ENCODE measurements at regions not wholly inside any gene's neighbourhood (a gene's known extent, or its start where the extent isn't known, plus 50 kb on each side); places are given as distances from the start of the nearest gene placed in this dataset.
A peak's percentile ranks its signal among the peaks of the same experiment; 100 is the strongest.

DNA sequence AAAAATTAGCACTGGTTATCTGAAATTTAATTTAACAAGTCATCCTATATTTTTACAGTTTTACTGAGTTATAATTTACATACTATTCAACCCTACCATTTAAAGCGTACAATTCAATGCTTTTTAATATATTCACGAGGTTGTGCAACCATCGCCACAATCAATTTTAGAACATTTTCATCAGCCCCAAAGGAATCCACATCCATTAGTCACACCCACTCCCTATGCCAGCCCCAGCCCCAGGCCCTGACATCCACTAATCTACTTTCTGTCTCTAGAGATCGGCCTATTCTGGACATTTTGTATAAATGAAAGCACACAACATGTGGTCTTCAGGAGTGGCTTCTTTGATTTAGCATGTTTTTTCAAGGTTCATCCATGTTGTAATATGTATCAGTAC, 134.7 kb downstream of the PSMG1 start:
- Histone ChIP-seq H3K4me3 (no peak overlapping the region), H3K27me3 (no peaks in the 10 kb centered on the region), H3K27ac (no peak overlapping the region), H3K36me3 (no peaks in the 10 kb centered on the region), H3K9me3 (no peaks in the 10 kb centered on the region), H3K4me1 (no peaks in the 10 kb centered on the region)
- intact Hi-C loops (cut with DNase I; ENCODE audit: low total_unique reads) = no loop called here
- DNase-seq = no peak
- TF ChIP-seq POLR2A (IDR thresholded peaks at IDR 0.05) = no peak
- TF ChIP-seq, protein P1, sequence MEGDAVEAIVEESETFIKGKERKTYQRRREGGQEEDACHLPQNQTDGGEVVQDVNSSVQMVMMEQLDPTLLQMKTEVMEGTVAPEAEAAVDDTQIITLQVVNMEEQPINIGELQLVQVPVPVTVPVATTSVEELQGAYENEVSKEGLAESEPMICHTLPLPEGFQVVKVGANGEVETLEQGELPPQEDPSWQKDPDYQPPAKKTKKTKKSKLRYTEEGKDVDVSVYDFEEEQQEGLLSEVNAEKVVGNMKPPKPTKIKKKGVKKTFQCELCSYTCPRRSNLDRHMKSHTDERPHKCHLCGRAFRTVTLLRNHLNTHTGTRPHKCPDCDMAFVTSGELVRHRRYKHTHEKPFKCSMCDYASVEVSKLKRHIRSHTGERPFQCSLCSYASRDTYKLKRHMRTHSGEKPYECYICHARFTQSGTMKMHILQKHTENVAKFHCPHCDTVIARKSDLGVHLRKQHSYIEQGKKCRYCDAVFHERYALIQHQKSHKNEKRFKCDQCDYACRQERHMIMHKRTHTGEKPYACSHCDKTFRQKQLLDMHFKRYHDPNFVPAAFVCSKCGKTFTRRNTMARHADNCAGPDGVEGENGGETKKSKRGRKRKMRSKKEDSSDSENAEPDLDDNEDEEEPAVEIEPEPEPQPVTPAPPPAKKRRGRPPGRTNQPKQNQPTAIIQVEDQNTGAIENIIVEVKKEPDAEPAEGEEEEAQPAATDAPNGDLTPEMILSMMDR (IDR thresholded peaks at IDR 0.05) = no peak

DNA sequence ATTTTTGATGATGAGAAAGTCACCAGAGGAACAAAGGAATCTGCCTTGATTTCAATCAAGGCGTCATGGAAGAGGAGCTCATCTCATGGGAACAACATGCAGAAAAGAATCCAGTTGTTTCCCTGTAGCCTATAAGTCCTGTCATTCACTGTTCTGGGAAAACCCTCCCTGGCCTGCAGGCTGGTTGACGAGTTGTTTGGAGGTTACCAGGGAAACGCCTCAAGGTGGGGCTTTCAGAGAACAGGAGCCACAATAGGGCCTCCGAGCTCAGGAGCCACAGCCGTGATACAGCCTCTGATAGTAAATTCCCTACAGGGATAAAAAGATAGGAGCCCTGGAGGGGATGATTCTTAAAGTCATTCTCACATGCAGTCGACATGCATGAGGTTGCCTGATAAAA, 135.2 kb downstream of the PSMG1 start:
- Histone ChIP-seq H3K4me1 (no peaks in the 10 kb centered on the region), H3K4me3 (no peak overlapping the region), H3K27me3 (no peaks in the 10 kb centered on the region), H3K9me3 (no peaks in the 10 kb centered on the region), H3K36me3 (no peaks in the 10 kb centered on the region), H3K27ac (no peak overlapping the region)
- no peak for DNase-seq
- TF ChIP-seq POLR2A (IDR thresholded peaks at IDR 0.05) = no peak
- TF ChIP-seq, protein P1 (IDR thresholded peaks at IDR 0.05) = no peak
- intact Hi-C loops (cut with DNase I; ENCODE audit: low total_unique reads) = no loop called here

DNA sequence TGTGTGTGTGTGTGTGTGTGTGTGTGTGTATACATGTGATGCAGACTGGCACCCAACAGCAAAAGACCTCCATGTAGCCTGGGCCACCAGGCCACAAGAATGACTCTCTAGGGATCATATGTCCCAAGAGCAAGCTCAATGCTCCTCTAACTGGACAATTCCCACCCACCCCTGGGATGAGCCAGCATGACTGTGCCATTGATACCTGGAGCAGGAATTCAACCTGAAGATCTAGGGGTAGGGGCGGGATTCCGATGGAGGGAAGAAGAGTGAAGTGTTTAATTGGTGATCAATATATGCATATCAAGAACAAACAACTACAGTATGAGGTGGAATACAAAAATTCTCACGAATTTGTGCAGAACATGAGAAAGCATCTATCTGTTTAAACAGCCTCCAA, 136.2 kb downstream of the PSMG1 start:
- intact Hi-C loops (cut with DNase I; ENCODE audit: low total_unique reads) = no loop called here
- Histone ChIP-seq H3K4me1 (no peaks in the 10 kb centered on the region), H3K4me3 (no peak overlapping the region), H3K36me3 (no peaks in the 10 kb centered on the region), H3K27me3 (no peaks in the 10 kb centered on the region), H3K9me3 (no peaks in the 10 kb centered on the region), H3K27ac (no peak overlapping the region)
- no peak for TF ChIP-seq POLR2A (IDR thresholded peaks at IDR 0.05)
- TF ChIP-seq, protein P1 (IDR thresholded peaks at IDR 0.05) = no peak
- DNase-seq = no peak

DNA sequence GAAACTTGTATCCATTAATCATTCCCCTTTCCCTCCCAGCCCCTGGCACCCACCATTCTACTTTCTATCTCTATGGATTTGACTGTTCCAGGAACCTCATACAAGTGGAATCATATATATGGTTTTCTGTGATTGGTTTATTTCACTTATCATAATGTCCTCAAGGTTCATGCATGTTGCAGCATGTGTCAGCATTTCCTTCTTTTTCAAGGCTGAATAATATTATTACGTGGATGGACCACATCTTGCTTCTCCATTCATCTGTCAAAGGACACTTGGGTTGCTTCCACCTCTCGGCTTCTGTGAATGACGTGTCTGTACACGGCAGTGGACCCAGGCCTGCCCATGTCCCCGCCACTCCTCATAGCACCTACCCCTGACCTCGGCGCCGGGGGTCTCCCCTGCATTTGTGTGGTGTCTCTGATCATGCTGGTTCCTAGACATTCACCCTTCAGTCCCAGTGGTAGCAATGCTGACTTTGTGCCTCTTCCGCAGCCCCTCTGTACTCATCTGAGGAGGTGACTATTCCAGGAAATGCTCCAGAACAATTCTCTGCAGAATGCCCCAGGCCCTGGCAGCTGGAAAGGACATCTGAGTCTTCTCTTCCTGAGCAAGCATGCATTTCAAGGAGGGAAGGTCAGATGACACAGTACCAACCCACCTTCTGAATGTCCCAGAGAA, 136.9 kb downstream of the PSMG1 start:
- Histone ChIP-seq H3K27ac (no peak overlapping the region), H3K4me3 (no peak overlapping the region), H3K36me3 (no peaks in the 10 kb centered on the region), H3K4me1 (no peaks in the 10 kb centered on the region), H3K27me3 (no peaks in the 10 kb centered on the region), H3K9me3 (no peaks in the 10 kb centered on the region)
- TF ChIP-seq POLR2A (IDR thresholded peaks at IDR 0.05) = no peak
- TF ChIP-seq, protein P1 (IDR thresholded peaks at IDR 0.05) = no peak
- no peak for DNase-seq
- intact Hi-C loops (cut with DNase I; ENCODE audit: low total_unique reads) = no loop called here

DNA sequence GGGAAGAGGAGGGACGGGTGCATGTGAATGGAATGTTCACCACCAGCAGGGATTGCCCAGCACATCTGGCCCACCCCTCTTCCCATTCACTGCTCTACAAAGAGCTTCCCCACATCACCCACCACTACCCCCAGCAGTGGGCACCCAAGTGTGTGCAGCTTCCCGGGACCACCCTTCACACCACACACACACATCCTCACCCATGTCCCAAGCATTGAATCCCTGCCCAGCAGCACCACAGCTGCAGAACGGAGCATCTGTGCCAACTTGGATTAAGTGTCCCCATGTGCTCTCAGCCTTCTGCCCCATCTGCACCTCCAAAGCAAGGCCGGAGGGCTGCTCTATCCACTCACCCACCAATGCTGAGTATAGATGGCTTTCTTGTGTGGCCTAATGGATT, 141.4 kb downstream of the PSMG1 start:
- Histone ChIP-seq H3K36me3 (no peaks in the 10 kb centered on the region), H3K27ac (peak overlapping the region; percentile 29 to 72), H3K4me3 (no peak overlapping the region), H3K4me1 (no peaks in the 10 kb centered on the region), H3K27me3 (no peaks in the 10 kb centered on the region), H3K9me3 (no peaks in the 10 kb centered on the region)
- TF ChIP-seq, protein P1 (IDR thresholded peaks at IDR 0.05) = no peak
- TF ChIP-seq POLR2A (IDR thresholded peaks at IDR 0.05) = no peak
- DNase-seq = no peak
- intact Hi-C loops (cut with DNase I; ENCODE audit: low total_unique reads) = no loop called here
